Mesenchymal stem cell (in vitro differentiated cells and primary cell): ENCODE measurements at regions not wholly inside any gene's neighbourhood (a gene's known extent, or its start where the extent isn't known, plus 50 kb on each side); places are given as distances from the start of the nearest gene placed in this dataset.

ENCODE experiments used
- DNase-seq: peaks from one replicate; pipeline ENCODE4 v3.0.0-alpha.2; 2013
- H2AFZ ChIP-seq: one replicate; pipeline ENCODE4 v1.6.1; 2013; ENCODE audit warnings: low read depth, mild to moderate bottlenecking, control low read depth, inconsistent platforms, low read length, moderate library complexity
- H2AK5ac ChIP-seq: 2 replicates; pipeline ENCODE4 v1.6.1; 2013; ENCODE audit warnings: low read length, moderate library complexity, mild to moderate bottlenecking, inconsistent platforms; ENCODE audit not compliant: severe bottlenecking
- H2BK120ac ChIP-seq: one replicate; pipeline ENCODE4 v1.6.1; 2013; ENCODE audit warnings: low read depth, mild to moderate bottlenecking, inconsistent platforms, low read length, moderate library complexity
- H2BK12ac ChIP-seq, 2 experiments: one replicate each; pipeline ENCODE4 v1.6.1; 2013; ENCODE audit warnings: inconsistent platforms in 2 of 2, low read length in 2 of 2, mild to moderate bottlenecking in 2 of 2, moderate library complexity in 2 of 2, control low read depth in 1 of 2
- H2BK15ac ChIP-seq: one replicate; pipeline ENCODE4 v1.6.1; 2013; ENCODE audit warnings: mild to moderate bottlenecking, low read depth, inconsistent platforms; ENCODE audit not compliant: poor library complexity, severe bottlenecking
- H2BK5ac ChIP-seq: 2 replicates; pipeline ENCODE4 v1.6.1; 2013; ENCODE audit warnings: low read depth, mild to moderate bottlenecking, low read length, control low read depth, inconsistent platforms; ENCODE audit not compliant: poor library complexity, severe bottlenecking
- H3K14ac ChIP-seq, 2 experiments: one replicate each; pipeline ENCODE4 v1.6.1; 2013; ENCODE audit warnings: inconsistent platforms in 2 of 2, low read length in 2 of 2, control low read depth in 1 of 2, mild to moderate bottlenecking in 1 of 2, moderate library complexity in 1 of 2
- H3K18ac ChIP-seq, 2 experiments: one replicate each; pipeline ENCODE4 v1.6.1; 2013; ENCODE audit warnings: inconsistent platforms in 2 of 2, low read length in 2 of 2, control low read depth in 1 of 2, low read depth in 1 of 2, mild to moderate bottlenecking in 1 of 2
- H3K23ac ChIP-seq, 2 experiments: one replicate each; pipeline ENCODE4 v1.6.1; 2013; ENCODE audit warnings: inconsistent platforms in 2 of 2, low read length in 2 of 2, mild to moderate bottlenecking in 2 of 2, moderate library complexity in 2 of 2, control low read depth in 1 of 2
- H3K27ac ChIP-seq: 2 replicates; pipeline ENCODE4 v1.5.1; 2013; ENCODE audit warnings: mild to moderate bottlenecking, moderate library complexity, low read length, control low read depth, inconsistent platforms; ENCODE audit not compliant: poor library complexity, severe bottlenecking
- H3K27me3 ChIP-seq, 2 experiments: 2 replicates each; pipeline versions ENCODE4 v1.6.1 to v1.7.0; 2013; ENCODE audit warnings: low read length in 2 of 2, mild to moderate bottlenecking in 2 of 2, moderate library complexity in 2 of 2, control low read depth in 1 of 2, inconsistent platforms in 1 of 2; ENCODE audit not compliant: control insufficient read depth in 1 of 2, insufficient read depth in 1 of 2
- H3K36me3 ChIP-seq, 2 experiments: 2 replicates each; pipeline versions ENCODE4 v1.6.1 to v1.7.0; 2013; ENCODE audit warnings: low read length in 2 of 2, control low read depth in 1 of 2, inconsistent platforms in 1 of 2, low read depth in 1 of 2, mild to moderate bottlenecking in 1 of 2; ENCODE audit not compliant: insufficient read depth in 2 of 2, control insufficient read depth in 1 of 2
- H3K4ac ChIP-seq, 2 experiments: one replicate each; pipeline ENCODE4 v1.6.1; 2013; ENCODE audit warnings: inconsistent platforms in 2 of 2, low read length in 2 of 2, mild to moderate bottlenecking in 2 of 2, moderate library complexity in 2 of 2, control low read depth in 1 of 2, low read depth in 1 of 2
- H3K4me1 ChIP-seq: 2 replicates; pipeline ENCODE4 v1.6.1; 2013; ENCODE audit warnings: low read depth, low read length, control low read depth; ENCODE audit not compliant: control insufficient read depth, insufficient read depth
- H3K4me2 ChIP-seq: 2 replicates; pipeline ENCODE4 v1.6.1; 2013; ENCODE audit warnings: low read length, mild to moderate bottlenecking, inconsistent platforms; ENCODE audit not compliant: poor library complexity, severe bottlenecking
- H3K4me3 ChIP-seq, 2 experiments: 2 replicates each; pipeline versions ENCODE4 v1.5.1 to v1.7.0; 2013; ENCODE audit warnings: low read length in 2 of 2, mild to moderate bottlenecking in 2 of 2, control low read depth in 1 of 2, low read depth in 1 of 2; ENCODE audit not compliant: insufficient read depth in 1 of 2
- H3K79me1 ChIP-seq: replicated peaks from 2 replicates; pipeline ENCODE4 v1.6.1; 2013; ENCODE audit warnings: mild to moderate bottlenecking, control low read depth, low read length, inconsistent platforms; ENCODE audit not compliant: poor library complexity, severe bottlenecking
- H3K9ac ChIP-seq: 2 replicates; pipeline ENCODE4 v1.7.0; 2013; ENCODE audit warnings: mild to moderate bottlenecking, low read length, moderate library complexity
- H3K9me3 ChIP-seq: 2 replicates; pipeline ENCODE4 v1.7.0; 2013; ENCODE audit warnings: mild to moderate bottlenecking, low read length; ENCODE audit not compliant: control insufficient read depth
- H4K8ac ChIP-seq: one replicate; pipeline ENCODE4 v1.6.1; 2013; ENCODE audit warnings: inconsistent platforms, mild to moderate bottlenecking, low read length, moderate library complexity
- H4K91ac ChIP-seq: one replicate; pipeline ENCODE4 v1.6.1; 2013; ENCODE audit warnings: mild to moderate bottlenecking, low read length, inconsistent platforms
- WGBS: methylation state at CpG from one replicate; pipeline ENCODE4 v1.1.7; 2013; ENCODE audit warnings: mixed read lengths; 5-methylcytosine and 5-hydroxymethylcytosine counted together

DNA sequence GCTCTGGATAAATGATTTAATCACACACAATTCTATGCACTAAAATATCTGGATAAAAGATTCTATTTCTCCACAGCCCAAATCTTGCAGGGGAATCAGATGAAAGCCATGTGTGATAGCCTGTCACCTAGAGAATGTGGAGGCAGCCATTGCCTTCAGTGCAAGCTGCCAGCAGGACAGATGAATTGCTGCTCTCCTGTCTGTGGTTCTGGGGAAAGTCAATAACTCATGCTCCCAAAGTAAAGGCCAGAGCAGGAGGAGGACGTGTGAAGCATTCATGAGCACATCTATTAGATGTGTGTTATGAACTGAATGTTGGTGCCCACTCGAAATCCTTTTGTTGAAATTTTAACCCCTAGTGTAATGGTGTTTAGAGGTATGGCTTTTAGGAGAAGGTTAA lies 195.1 kb downstream of the RDH14 start:
- Histone ChIP-seq H2BK120ac (no peak overlapping the region), H3K14ac (peak overlapping the region in 1 of 2 experiments; percentile 14), H2BK5ac (no peak overlapping the region), H2BK12ac (peak overlapping the region in 1 of 2 experiments; percentile 38), H3K4ac (no peak overlapping the region), H2BK15ac (peak overlapping the region; percentile 60), H3K18ac (peak overlapping the region in 1 of 2 experiments; percentile 56), H3K36me3 (no peaks in the 10 kb centered on the region), H3K23ac (no peak overlapping the region), H3K4me2 (no peak overlapping the region), H3K4me1 (peaks cover 3% of the 10 kb centered on the region), H4K8ac (no peak overlapping the region), H3K9me3 (no peaks in the 10 kb centered on the region), H2AFZ (no peak overlapping the region), H4K91ac (no peak overlapping the region), H2AK5ac (no peak overlapping the region), H3K27me3 (no peaks in the 10 kb centered on the region), H3K79me1 (no peaks in the 10 kb centered on the region), H3K27ac (no peak overlapping the region), H3K9ac (no peak overlapping the region), H3K4me3 (no peak overlapping the region)
- DNase-seq, result no peak
- 77% methylated on average over 2 of the region's 2 CpGs for WGBS

- Histone ChIP-seq H3K4me1 (peaks cover 3% of the 10 kb centered on the region), H3K9ac (no peak overlapping the region), H3K14ac (no peak overlapping the region), H3K4me3 (no peak overlapping the region), H3K4me2 (no peak overlapping the region), H2AFZ (no peak overlapping the region), H4K91ac (no peak overlapping the region), H3K23ac (no peak overlapping the region), H2BK12ac (peak overlapping the region; percentile 31 to 91), H2AK5ac (no peak overlapping the region), H3K79me1 (no peaks in the 10 kb centered on the region), H2BK5ac (no peak overlapping the region), H4K8ac (no peak overlapping the region), H2BK15ac (no peak overlapping the region), H3K4ac (no peak overlapping the region), H3K27me3 (no peaks in the 10 kb centered on the region), H3K27ac (no peak overlapping the region), H3K18ac (peak overlapping the region in 1 of 2 experiments; percentile 28), H2BK120ac (no peak overlapping the region), H3K36me3 (no peaks in the 10 kb centered on the region), H3K9me3 (no peaks in the 10 kb centered on the region)
- DNase-seq, result no peak
- WGBS, result 78% methylated on average over 3 of the region's 3 CpGs
Measured at GRCh38 chr2:18363348-18363747, 197.1 kb downstream of the RDH14 start.

DNA sequence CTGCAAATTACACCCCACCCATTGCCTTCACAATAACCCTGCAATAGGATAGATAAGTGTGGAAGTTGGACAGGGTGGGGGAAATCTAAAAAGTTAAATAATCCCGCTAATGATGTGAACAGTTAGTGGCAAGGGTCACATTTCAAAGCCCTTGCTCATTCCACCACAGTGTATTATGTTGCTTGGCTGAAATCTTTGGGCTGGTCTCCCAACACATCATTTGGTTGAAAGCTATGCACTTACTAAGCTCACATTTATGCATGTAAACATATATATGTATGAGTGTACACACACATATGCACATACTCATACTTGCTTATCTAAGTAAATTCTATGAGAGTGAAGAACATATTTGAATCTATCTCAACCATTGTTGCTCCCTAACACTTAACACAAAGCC lies 197.8 kb downstream of the RDH14 start:
- no peak overlapping the region for H2BK120ac ChIP-seq
- WGBS, result 0% methylated on average over 1 of the region's 1 CpG
- H3K4me3 ChIP-seq, result no peak overlapping the region
- H3K36me3 ChIP-seq, result no peaks in the 10 kb centered on the region
- no peak overlapping the region for H4K91ac ChIP-seq
- H3K27me3 ChIP-seq, result no peaks in the 10 kb centered on the region
- H2BK12ac ChIP-seq, result no peak overlapping the region
- no peak overlapping the region for H3K4me2 ChIP-seq
- H2AK5ac ChIP-seq, result no peak overlapping the region
- H2BK5ac ChIP-seq, result no peak overlapping the region
- no peak overlapping the region for H4K8ac ChIP-seq
- no peaks in the 10 kb centered on the region for H3K9me3 ChIP-seq
- H3K27ac ChIP-seq, result no peak overlapping the region
- H2AFZ ChIP-seq, result no peak overlapping the region
- H3K4ac ChIP-seq, result no peak overlapping the region
- H3K18ac ChIP-seq, result no peak overlapping the region
- H2BK15ac ChIP-seq, result no peak overlapping the region
- no peak overlapping the region for H3K9ac ChIP-seq
- no peaks in the 10 kb centered on the region for H3K79me1 ChIP-seq
- peaks cover 4% of the 10 kb centered on the region for H3K4me1 ChIP-seq
- H3K14ac ChIP-seq, result no peak overlapping the region
- no peak overlapping the region for H3K23ac ChIP-seq
- peak; percentile 73 for DNase-seq

GRCh38 chr2:18357537-18357936 lies 202.9 kb downstream of the RDH14 start:
- no peak overlapping the region for H3K4me2 ChIP-seq
- H2BK15ac ChIP-seq, result no peak overlapping the region
- DNase-seq, result no peak
- H4K8ac ChIP-seq, result no peak overlapping the region
- no peak overlapping the region for H3K23ac ChIP-seq
- no peak overlapping the region for H3K4me3 ChIP-seq
- no peak overlapping the region for H2BK120ac ChIP-seq
- H3K9ac ChIP-seq, result no peak overlapping the region
- no peak overlapping the region for H3K18ac ChIP-seq
- H3K9me3 ChIP-seq, result no peaks in the 10 kb centered on the region
- no peaks in the 10 kb centered on the region for H3K36me3 ChIP-seq
- no peak overlapping the region for H2AFZ ChIP-seq
- peaks cover 7% of the 10 kb centered on the region for H3K4me1 ChIP-seq
- H3K79me1 ChIP-seq, result no peaks in the 10 kb centered on the region
- no peak overlapping the region for H2AK5ac ChIP-seq
- no peak overlapping the region for H2BK12ac ChIP-seq
- H3K14ac ChIP-seq, result no peak overlapping the region
- no peak overlapping the region for H3K27ac ChIP-seq
- 80% methylated on average over 1 of the region's 2 CpGs for WGBS
- no peak overlapping the region for H3K4ac ChIP-seq
- H3K27me3 ChIP-seq, result no peaks in the 10 kb centered on the region
- no peak overlapping the region for H4K91ac ChIP-seq
- H2BK5ac ChIP-seq, result no peak overlapping the region
